ENCODE measurements at regions not wholly inside any gene's neighbourhood (a gene's known extent, or its start where the extent isn't known, plus 50 kb on each side); places are given as distances from the start of the nearest gene placed in this dataset.

DNA sequence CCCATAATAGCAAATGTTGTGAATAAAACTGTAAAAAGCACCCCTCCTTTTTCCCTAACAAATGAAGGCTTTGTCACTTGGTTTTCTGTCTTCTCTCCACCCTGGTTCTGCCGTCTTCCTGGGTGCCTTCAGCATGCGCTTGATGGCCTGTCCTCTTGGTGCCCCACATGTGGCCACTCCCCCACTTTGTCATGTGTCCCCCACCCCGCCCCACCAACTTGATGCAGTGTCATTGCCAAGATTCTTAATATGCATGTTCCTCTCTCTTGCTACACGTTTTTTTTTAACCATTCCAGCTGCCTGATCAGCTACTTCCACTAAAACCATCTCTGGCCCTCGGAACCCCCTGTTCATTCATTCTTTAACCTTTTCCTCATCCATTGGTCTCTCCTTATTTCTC, 340.3 kb downstream of the QKI start:
- H3K27ac Mint-ChIP-seq (ENCODE audit: unreplicated experiment) = no peak overlapping the region
- intact Hi-C loops (cut with micrococcal nuclease; ENCODE audit: unreplicated experiment) = no loop called here
- CTCF ChIA-PET = no interaction called here
- H3K4me3 Mint-ChIP-seq (ENCODE audit: unreplicated experiment) = no peak overlapping the region
- Histone ChIP-seq H3K9me3 (no peaks in the 10 kb centered on the region), H3K4me1 (no peaks in the 10 kb centered on the region), H3K36me3 (ENCODE audit: control insufficient read depth, insufficient read depth, low read length) (no peaks in the 10 kb centered on the region), H3K27me3 (replicated peaks; ENCODE audit: control insufficient read depth, insufficient read depth, low read length) (no peaks in the 10 kb centered on the region), H3K4me3 (ENCODE audit: low read depth, low read length) (no peak overlapping the region)
- no peak for DNase-seq
- TF ChIP-seq, protein P1, sequence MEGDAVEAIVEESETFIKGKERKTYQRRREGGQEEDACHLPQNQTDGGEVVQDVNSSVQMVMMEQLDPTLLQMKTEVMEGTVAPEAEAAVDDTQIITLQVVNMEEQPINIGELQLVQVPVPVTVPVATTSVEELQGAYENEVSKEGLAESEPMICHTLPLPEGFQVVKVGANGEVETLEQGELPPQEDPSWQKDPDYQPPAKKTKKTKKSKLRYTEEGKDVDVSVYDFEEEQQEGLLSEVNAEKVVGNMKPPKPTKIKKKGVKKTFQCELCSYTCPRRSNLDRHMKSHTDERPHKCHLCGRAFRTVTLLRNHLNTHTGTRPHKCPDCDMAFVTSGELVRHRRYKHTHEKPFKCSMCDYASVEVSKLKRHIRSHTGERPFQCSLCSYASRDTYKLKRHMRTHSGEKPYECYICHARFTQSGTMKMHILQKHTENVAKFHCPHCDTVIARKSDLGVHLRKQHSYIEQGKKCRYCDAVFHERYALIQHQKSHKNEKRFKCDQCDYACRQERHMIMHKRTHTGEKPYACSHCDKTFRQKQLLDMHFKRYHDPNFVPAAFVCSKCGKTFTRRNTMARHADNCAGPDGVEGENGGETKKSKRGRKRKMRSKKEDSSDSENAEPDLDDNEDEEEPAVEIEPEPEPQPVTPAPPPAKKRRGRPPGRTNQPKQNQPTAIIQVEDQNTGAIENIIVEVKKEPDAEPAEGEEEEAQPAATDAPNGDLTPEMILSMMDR (IDR thresholded peaks at IDR 0.05; ENCODE audit: insufficient read depth in 1 of 2, low read depth in 1 of 2, low read length in 1 of 2, severe bottlenecking in 1 of 2, unreplicated experiment in 1 of 2) = no peak
- peaks cover 6% of the 10 kb centered on the region for H3K27me3 Mint-ChIP-seq (ENCODE audit: insufficient read depth, unreplicated experiment)
- BruUV-seq (replicated peaks) = no TSS peak
- no peaks in the 10 kb centered on the region for H3K36me3 Mint-ChIP-seq (ENCODE audit: insufficient read depth, unreplicated experiment)
- no peaks in the 10 kb centered on the region for H3K4me1 Mint-ChIP-seq (ENCODE audit: low read depth, unreplicated experiment)
- H3K9me3 Mint-ChIP-seq (ENCODE audit: unreplicated experiment) = peaks cover 27% of the 10 kb centered on the region
- POLR2A ChIA-PET = no interaction called here

DNA sequence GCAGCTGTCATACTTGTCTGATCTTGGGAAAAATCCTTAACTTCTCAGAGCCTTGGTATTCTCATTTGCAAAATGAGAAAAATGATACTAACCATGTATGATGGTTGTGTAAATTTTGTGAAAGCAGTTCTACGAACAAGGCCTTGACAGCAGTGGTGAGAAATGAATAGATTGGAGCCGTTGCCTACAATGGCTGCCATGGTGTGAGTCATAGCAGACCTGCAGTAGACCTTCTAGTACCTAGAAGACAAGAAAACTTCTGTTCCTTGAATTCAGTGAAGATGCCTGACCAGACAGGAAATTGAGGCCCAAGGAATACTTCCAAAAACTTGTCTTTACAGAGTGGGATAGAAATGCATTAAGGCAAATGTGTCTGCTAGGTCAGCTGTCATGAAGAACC, 338.9 kb downstream of the QKI start:
- Mint-ChIP-seq H3K9me3 (ENCODE audit: unreplicated experiment) (peaks cover 27% of the 10 kb centered on the region), H3K36me3 (ENCODE audit: insufficient read depth, unreplicated experiment) (no peaks in the 10 kb centered on the region), H3K4me3 (ENCODE audit: unreplicated experiment) (no peak overlapping the region), H3K27ac (ENCODE audit: unreplicated experiment) (no peak overlapping the region), H3K4me1 (ENCODE audit: low read depth, unreplicated experiment) (no peaks in the 10 kb centered on the region), H3K27me3 (ENCODE audit: insufficient read depth, unreplicated experiment) (peaks cover 6% of the 10 kb centered on the region)
- Histone ChIP-seq H3K9me3 (no peaks in the 10 kb centered on the region), H3K4me1 (no peaks in the 10 kb centered on the region), H3K27me3 (replicated peaks; ENCODE audit: control insufficient read depth, insufficient read depth, low read length) (no peaks in the 10 kb centered on the region), H3K4me3 (ENCODE audit: low read depth, low read length) (no peak overlapping the region), H3K36me3 (ENCODE audit: control insufficient read depth, insufficient read depth, low read length) (no peaks in the 10 kb centered on the region)
- TF ChIP-seq, protein P1 (IDR thresholded peaks at IDR 0.05; ENCODE audit: insufficient read depth in 1 of 2, low read depth in 1 of 2, low read length in 1 of 2, severe bottlenecking in 1 of 2, unreplicated experiment in 1 of 2) = no peak
- POLR2A ChIA-PET = no interaction called here
- no TSS peak for BruUV-seq (replicated peaks)
- CTCF ChIA-PET = interaction anchor here (0.7 kb wide), 1 partner anchor 10 kb away, joined by 3 read pairs; no protein-coding TSS in a partner anchor
- intact Hi-C loops (cut with micrococcal nuclease; ENCODE audit: unreplicated experiment) = no loop called here
- no peak for DNase-seq

DNA sequence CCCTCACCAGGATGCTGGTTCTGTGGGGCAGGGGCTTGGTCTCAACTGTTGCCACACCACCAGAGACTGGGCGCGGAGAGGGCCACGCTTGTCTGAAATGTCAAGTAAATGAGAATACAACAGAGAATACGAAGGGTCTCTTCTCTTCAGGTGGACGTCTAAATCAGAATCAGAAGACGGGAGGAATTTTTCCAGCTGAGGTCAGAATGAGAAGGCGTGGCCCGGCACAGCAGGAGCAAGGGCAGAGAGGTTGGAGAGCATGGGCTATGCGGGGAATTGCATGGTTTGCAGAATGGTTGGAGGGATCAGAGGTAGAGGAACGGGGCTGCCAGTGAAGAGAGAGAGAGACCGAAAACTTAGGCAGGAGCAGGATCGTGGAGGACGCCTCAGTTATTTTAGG, 337.9 kb downstream of the QKI start:
- H3K4me3 ChIP-seq (ENCODE audit: low read depth, low read length) = no peak overlapping the region
- no peaks in the 10 kb centered on the region for H3K27me3 ChIP-seq (replicated peaks; ENCODE audit: control insufficient read depth, insufficient read depth, low read length)
- Mint-ChIP-seq H3K27me3 (ENCODE audit: insufficient read depth, unreplicated experiment) (peaks cover 3% of the 10 kb centered on the region), H3K36me3 (ENCODE audit: insufficient read depth, unreplicated experiment) (no peaks in the 10 kb centered on the region), H3K27ac (ENCODE audit: unreplicated experiment) (no peak overlapping the region), H3K4me1 (ENCODE audit: low read depth, unreplicated experiment) (no peaks in the 10 kb centered on the region), H3K9me3 (ENCODE audit: unreplicated experiment) (peaks cover 22% of the 10 kb centered on the region), H3K4me3 (ENCODE audit: unreplicated experiment) (no peak overlapping the region)
- TF ChIP-seq, protein P1 (IDR thresholded peaks at IDR 0.05; ENCODE audit: insufficient read depth in 1 of 2, low read depth in 1 of 2, low read length in 1 of 2, severe bottlenecking in 1 of 2, unreplicated experiment in 1 of 2) = no peak
- H3K9me3 ChIP-seq = no peaks in the 10 kb centered on the region
- ChIA-PET CTCF (no interaction called here), POLR2A (no interaction called here)
- no peaks in the 10 kb centered on the region for H3K36me3 ChIP-seq (ENCODE audit: control insufficient read depth, insufficient read depth, low read length)
- no peak for DNase-seq
- BruUV-seq (replicated peaks) = no TSS peak
- intact Hi-C loops (cut with micrococcal nuclease; ENCODE audit: unreplicated experiment) = no loop called here
- H3K4me1 ChIP-seq = no peaks in the 10 kb centered on the region

Measured in Caco-2 (cell line).